Caco-2 (cell line): ENCODE measurements at regions not wholly inside any gene's neighbourhood (a gene's known extent, or its start where the extent isn't known, plus 50 kb on each side); places are given as distances from the start of the nearest gene placed in this dataset.

Experiments used
- BruUV-seq: library from RNA; stranded (reverse); fragments of 400-500 nt; replicated peaks from 2 replicates; lab custom pipeline; 2021; lab: Mats Ljungman, UMichigan
- CTCF ChIA-PET: fragments of 300-600 bp; sonication (Branson Sonifier 250); formaldehyde crosslinking; loops from one replicate; lab custom pipeline; 2022; ENCODE audit warnings: antibody characterized with exemption; lab: Charles Lee
- POLR2A ChIA-PET: fragments of 300-600 bp; sonication (Branson Sonifier 250); formaldehyde crosslinking; loops from one replicate; lab custom pipeline; 2022; ENCODE audit warnings: antibody characterized with exemption; lab: Charles Lee
- DNase-seq, 2 experiments: peaks; one replicate each; pipeline versions ENCODE4 v3.0.0 to v3.0.0-alpha.2; 2020 to 2022
- H3K27me3 ChIP-seq: replicated peaks from 2 replicates; pipeline ENCODE4 v1.6.0; 2011; ENCODE audit warnings: low read length; ENCODE audit not compliant: control insufficient read depth, insufficient read depth
- H3K36me3 ChIP-seq: 2 replicates; pipeline ENCODE4 v1.5.1; 2011; ENCODE audit warnings: low read length; ENCODE audit not compliant: control insufficient read depth, insufficient read depth
- H3K4me1 ChIP-seq: fragments of 250-450 bp; sonication (Bioruptor Pico); 2 replicates; pipeline ENCODE4 v1.5.1; 2020; ENCODE audit warnings: mild to moderate bottlenecking
- H3K4me3 ChIP-seq: 2 replicates; pipeline ENCODE4 v1.5.1; 2011; ENCODE audit warnings: low read depth, mild to moderate bottlenecking, control low read depth, low read length
- H3K9me3 ChIP-seq: fragments of 250-450 bp; sonication (Bioruptor Pico); 2 replicates; pipeline ENCODE4 v1.5.1; 2020; ENCODE audit warnings: mild to moderate bottlenecking, moderate library complexity
- H3K27ac Mint-ChIP-seq: one replicate; pipeline ENCODE4 v1.8.0; 2022; ENCODE audit warnings: mixed read lengths; ENCODE audit not compliant: unreplicated experiment
- H3K27me3 Mint-ChIP-seq: one replicate; pipeline ENCODE4 v1.8.0; 2022; ENCODE audit warnings: mixed read lengths; ENCODE audit not compliant: insufficient read depth, unreplicated experiment
- H3K36me3 Mint-ChIP-seq: one replicate; pipeline ENCODE4 v1.8.0; 2022; ENCODE audit warnings: mild to moderate bottlenecking, mixed read lengths; ENCODE audit not compliant: insufficient read depth, unreplicated experiment
- H3K4me1 Mint-ChIP-seq: one replicate; pipeline ENCODE4 v1.8.0; 2022; ENCODE audit warnings: low read depth, mixed read lengths; ENCODE audit not compliant: unreplicated experiment
- H3K4me3 Mint-ChIP-seq: one replicate; pipeline ENCODE4 v1.8.0; 2022; ENCODE audit warnings: mild to moderate bottlenecking, moderate library complexity, mixed read lengths; ENCODE audit not compliant: unreplicated experiment
- H3K9me3 Mint-ChIP-seq: one replicate; pipeline ENCODE4 v1.8.0; 2022; ENCODE audit warnings: mixed read lengths; ENCODE audit not compliant: unreplicated experiment
- intact Hi-C: fragments of 100-400 bp; cut with micrococcal nuclease; formaldehyde crosslinking; loops from one replicate; pipeline ENCODE4 v1.10.0; 2022; ENCODE audit not compliant: unreplicated experiment
- TF ChIP-seq, protein P1 (sequence below), 2 experiments: fragments of 200-600 bp in 1 of 2; IDR thresholded peaks; 1 replicate in 1 of 2; 2 replicates in 1 of 2; pipeline versions ENCODE4 v1.5.1 to v1.8.0; 2011 to 2022; ENCODE audit warnings: antibody characterized with exemption in 1 of 2, control low read depth in 1 of 2, inconsistent platforms in 1 of 2, low read depth in 1 of 2, low read length in 1 of 2, mild to moderate bottlenecking in 1 of 2, moderate library complexity in 1 of 2; ENCODE audit not compliant: insufficient read depth in 1 of 2, severe bottlenecking in 1 of 2, unreplicated experiment in 1 of 2

DNA sequence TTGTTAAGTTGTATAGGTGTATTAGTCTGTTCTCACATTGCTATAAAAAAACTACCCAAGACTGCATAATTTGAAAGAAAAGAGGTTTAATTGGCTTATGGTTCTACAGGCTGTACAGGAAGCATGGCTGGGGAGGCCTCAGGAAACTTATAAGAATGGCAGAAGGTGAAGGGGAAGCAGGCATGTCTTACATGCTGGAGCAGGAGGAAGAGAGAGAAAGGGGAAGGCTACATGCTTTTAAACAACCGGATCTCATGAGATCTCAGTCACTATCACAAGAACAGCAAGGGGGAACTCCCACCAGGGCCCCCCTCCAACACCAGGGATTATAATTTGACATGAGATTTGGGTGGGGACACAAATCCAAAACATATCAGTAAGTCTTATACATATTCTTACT is 60.5 kb upstream of the OR10AD1 start:
- H3K4me1 Mint-ChIP-seq = no peaks in the 10 kb centered on the region
- TF ChIP-seq, protein P1, sequence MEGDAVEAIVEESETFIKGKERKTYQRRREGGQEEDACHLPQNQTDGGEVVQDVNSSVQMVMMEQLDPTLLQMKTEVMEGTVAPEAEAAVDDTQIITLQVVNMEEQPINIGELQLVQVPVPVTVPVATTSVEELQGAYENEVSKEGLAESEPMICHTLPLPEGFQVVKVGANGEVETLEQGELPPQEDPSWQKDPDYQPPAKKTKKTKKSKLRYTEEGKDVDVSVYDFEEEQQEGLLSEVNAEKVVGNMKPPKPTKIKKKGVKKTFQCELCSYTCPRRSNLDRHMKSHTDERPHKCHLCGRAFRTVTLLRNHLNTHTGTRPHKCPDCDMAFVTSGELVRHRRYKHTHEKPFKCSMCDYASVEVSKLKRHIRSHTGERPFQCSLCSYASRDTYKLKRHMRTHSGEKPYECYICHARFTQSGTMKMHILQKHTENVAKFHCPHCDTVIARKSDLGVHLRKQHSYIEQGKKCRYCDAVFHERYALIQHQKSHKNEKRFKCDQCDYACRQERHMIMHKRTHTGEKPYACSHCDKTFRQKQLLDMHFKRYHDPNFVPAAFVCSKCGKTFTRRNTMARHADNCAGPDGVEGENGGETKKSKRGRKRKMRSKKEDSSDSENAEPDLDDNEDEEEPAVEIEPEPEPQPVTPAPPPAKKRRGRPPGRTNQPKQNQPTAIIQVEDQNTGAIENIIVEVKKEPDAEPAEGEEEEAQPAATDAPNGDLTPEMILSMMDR (IDR thresholded peaks at IDR 0.05; ENCODE audit: insufficient read depth in 1 of 2, low read depth in 1 of 2, low read length in 1 of 2, severe bottlenecking in 1 of 2, unreplicated experiment in 1 of 2) = no peak
- no peaks in the 10 kb centered on the region for H3K36me3 ChIP-seq
- H3K27me3 Mint-ChIP-seq = peaks cover 26% of the 10 kb centered on the region
- no peaks in the 10 kb centered on the region; the same call in 1 of the 2 replicates for H3K9me3 ChIP-seq
- H3K4me1 ChIP-seq = no peaks in the 10 kb centered on the region
- intact Hi-C loops = no loop called here
- no peak overlapping the region for H3K4me3 ChIP-seq
- CTCF ChIA-PET = no interaction called here
- no TSS peak for BruUV-seq
- POLR2A ChIA-PET = no interaction called here
- no peak overlapping the region for H3K27ac Mint-ChIP-seq
- H3K27me3 ChIP-seq = peaks cover 2% of the 10 kb centered on the region; the same call in 1 of the 2 replicates
- no peaks in the 10 kb centered on the region for H3K36me3 Mint-ChIP-seq
- no peak overlapping the region for H3K4me3 Mint-ChIP-seq
- DNase-seq = no peak
- H3K9me3 Mint-ChIP-seq = peaks cover 9% of the 10 kb centered on the region

DNA sequence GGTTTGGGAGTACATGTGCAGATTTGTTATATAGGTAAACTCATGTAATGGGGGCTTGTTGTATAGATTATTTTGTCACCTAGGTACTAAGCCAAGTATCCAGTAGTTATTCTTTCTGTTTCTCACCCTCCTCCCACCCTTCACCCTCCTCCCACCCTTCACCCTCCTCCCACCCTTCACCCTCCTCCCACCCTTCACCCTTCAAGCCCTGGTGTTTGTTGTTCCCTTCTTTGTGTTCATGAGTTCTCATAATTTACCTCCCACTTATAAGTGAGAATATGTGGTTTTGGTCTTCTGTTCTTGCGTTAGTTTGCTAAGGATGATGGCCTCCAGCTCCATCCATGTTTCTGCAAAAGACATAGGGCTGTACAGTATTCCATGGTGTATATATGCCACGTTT is 58.7 kb upstream of the OR10AD1 start:
- no peak for DNase-seq
- Mint-ChIP-seq H3K27me3 (peaks cover 25% of the 10 kb centered on the region), H3K36me3 (no peaks in the 10 kb centered on the region), H3K4me3 (no peak overlapping the region), H3K27ac (no peak overlapping the region), H3K9me3 (peaks cover under 1% of the 10 kb centered on the region), H3K4me1 (no peaks in the 10 kb centered on the region)
- H3K4me1 ChIP-seq = no peaks in the 10 kb centered on the region
- intact Hi-C loops = no loop called here
- ChIA-PET CTCF (no interaction called here), POLR2A (no interaction called here)
- TF ChIP-seq, protein P1 (IDR thresholded peaks at IDR 0.05; ENCODE audit: insufficient read depth in 1 of 2, low read depth in 1 of 2, low read length in 1 of 2, severe bottlenecking in 1 of 2, unreplicated experiment in 1 of 2) = no peak
- no peaks in the 10 kb centered on the region for H3K9me3 ChIP-seq
- H3K36me3 ChIP-seq = no peaks in the 10 kb centered on the region
- H3K4me3 ChIP-seq = no peak overlapping the region
- BruUV-seq = no TSS peak
- no peaks in the 10 kb centered on the region for H3K27me3 ChIP-seq
